Vagina (tissue), 2 donors: ENCODE measurements at regions not wholly inside any gene's neighbourhood (a gene's known extent, or its start where the extent isn't known, plus 50 kb on each side); places are given as distances from the start of the nearest gene placed in this dataset.
A peak's percentile ranks its signal among the peaks of the same experiment; 100 is the strongest.

ENCODE experiments used
- DNase-seq, 2 donors: peaks; one replicate each; pipeline ENCODE4 v3.0.0-alpha.2; 2017; ENCODE audit errors: extremely low spot score in 2 of 2
- H3K27ac ChIP-seq: fragments of 200-600 bp; sonication (generic); one replicate; pipeline ENCODE4 v1.5.1; 2019
- H3K27me3 ChIP-seq: fragments of 200-600 bp; sonication (generic); one replicate; pipeline ENCODE4 v1.5.1; 2019
- H3K36me3 ChIP-seq, 2 donors: fragments of 200-600 bp; sonication (generic); one replicate each; pipeline ENCODE4 v1.5.1; 2017 to 2019
- H3K4me1 ChIP-seq: fragments of 200-600 bp; sonication (generic); one replicate; pipeline ENCODE4 v1.5.1; 2019
- H3K4me3 ChIP-seq, 2 donors: fragments of 200-600 bp; sonication (generic); 1 replicate in 1 of 2; 2 replicates in 1 of 2; pipeline ENCODE4 v1.5.1; 2016 to 2019
- H3K9me3 ChIP-seq: fragments of 200-600 bp; sonication (generic); one replicate; pipeline ENCODE4 v1.5.1; 2019
- POLR2A ChIP-seq, 2 donors: fragments of 450-650 bp; IDR thresholded peaks; one replicate each; pipeline ENCODE4 v1.6.1; 2017; ENCODE audit warnings: antibody characterized with exemption in 2 of 2, mild to moderate bottlenecking in 2 of 2, moderate library complexity in 2 of 2
- POLR2AphosphoS5 ChIP-seq, 2 donors: sonication (generic); formaldehyde crosslinking; IDR thresholded peaks; one replicate each; pipeline ENCODE4 v1.9.0; 2017; ENCODE audit warnings: antibody characterized with exemption in 2 of 2, mild to moderate bottlenecking in 2 of 2, low read depth in 1 of 2; ENCODE audit not compliant: insufficient read depth in 1 of 2
- intact Hi-C: fragments of 100-400 bp; cut with DNase I; formaldehyde crosslinking; loops from one replicate; pipeline ENCODE4 v1.15.1; 2023
- TF ChIP-seq, protein P1 (sequence below), 3 experiments: fragments of 450-650 bp in 2 of 3; fragments of 200-600 bp in 1 of 3; sonication (generic) in 1 of 3; IDR thresholded peaks; one replicate each; pipeline ENCODE4 v1.5.1; 2017 to 2019; ENCODE audit warnings: antibody characterized with exemption in 3 of 3, mild to moderate bottlenecking in 2 of 3, moderate library complexity in 2 of 3

DNA sequence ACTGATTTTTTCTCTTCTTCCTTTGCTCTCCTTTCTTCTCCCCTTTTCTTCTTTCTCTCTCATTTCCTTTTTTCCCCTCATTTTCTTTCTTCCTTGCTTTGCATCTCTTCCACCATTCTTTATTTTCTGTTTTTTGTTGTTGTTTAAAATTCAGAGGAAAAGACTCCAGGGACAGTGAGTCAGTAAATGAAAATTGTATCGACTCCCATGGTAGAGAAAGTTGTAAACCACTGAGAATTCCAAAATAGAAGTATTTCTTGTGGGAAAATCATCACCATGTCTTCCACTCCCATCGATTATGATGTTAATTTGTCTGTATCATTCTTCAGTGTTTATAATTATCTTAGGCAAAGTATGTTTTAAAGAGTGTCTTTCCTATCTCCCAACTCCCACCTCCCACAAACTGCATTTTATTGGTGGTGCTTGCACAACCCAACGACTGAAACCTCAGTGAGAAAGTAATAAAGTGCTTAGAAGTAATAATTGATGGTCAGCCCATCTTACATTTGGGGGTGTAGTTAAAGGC, 134.3 kb downstream of the IRS1 start:
- intact Hi-C loops, result loop anchor here (10.0 kb wide), 1 partner anchor 129 kb away; the partner anchor contains the start of gene IRS1
- Histone ChIP-seq H3K4me1 (peaks cover 17% of the 10 kb centered on the region), H3K9me3 (no peaks in the 10 kb centered on the region), H3K27ac (no peak overlapping the region), H3K36me3 (no peaks in the 10 kb centered on the region), H3K4me3 (no peak overlapping the region), H3K27me3 (no peaks in the 10 kb centered on the region)
- DNase-seq, result no peak
- TF ChIP-seq POLR2AphosphoS5 (IDR thresholded peaks at IDR 0.05; ENCODE audit: insufficient read depth in 1 of 2, low read depth in 1 of 2) (no peak), POLR2A (IDR thresholded peaks at IDR 0.05) (no peak)
- TF ChIP-seq, protein P1, sequence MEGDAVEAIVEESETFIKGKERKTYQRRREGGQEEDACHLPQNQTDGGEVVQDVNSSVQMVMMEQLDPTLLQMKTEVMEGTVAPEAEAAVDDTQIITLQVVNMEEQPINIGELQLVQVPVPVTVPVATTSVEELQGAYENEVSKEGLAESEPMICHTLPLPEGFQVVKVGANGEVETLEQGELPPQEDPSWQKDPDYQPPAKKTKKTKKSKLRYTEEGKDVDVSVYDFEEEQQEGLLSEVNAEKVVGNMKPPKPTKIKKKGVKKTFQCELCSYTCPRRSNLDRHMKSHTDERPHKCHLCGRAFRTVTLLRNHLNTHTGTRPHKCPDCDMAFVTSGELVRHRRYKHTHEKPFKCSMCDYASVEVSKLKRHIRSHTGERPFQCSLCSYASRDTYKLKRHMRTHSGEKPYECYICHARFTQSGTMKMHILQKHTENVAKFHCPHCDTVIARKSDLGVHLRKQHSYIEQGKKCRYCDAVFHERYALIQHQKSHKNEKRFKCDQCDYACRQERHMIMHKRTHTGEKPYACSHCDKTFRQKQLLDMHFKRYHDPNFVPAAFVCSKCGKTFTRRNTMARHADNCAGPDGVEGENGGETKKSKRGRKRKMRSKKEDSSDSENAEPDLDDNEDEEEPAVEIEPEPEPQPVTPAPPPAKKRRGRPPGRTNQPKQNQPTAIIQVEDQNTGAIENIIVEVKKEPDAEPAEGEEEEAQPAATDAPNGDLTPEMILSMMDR (IDR thresholded peaks at IDR 0.05), result no peak

DNA sequence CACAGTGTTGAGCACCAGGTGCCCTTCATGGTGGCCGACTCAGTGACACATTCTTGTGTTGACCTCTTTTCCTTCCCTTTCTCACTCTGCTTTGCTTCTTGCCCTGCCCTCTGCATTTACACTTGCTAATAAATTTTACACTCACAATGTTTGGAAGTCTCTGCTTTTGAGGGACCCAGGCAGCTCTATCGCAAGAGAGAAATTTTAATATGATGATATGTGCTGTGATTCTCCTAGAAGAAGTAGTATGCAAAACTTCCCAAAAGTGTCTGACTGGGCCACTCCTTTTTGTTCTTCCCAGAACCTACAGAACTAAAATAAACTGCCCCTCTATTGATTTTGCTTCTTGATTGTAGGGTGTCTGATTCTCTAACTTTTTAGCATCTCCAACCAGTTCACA, 135.0 kb downstream of the IRS1 start:
- Histone ChIP-seq H3K4me3 (no peak overlapping the region), H3K4me1 (peaks cover 15% of the 10 kb centered on the region), H3K36me3 (no peaks in the 10 kb centered on the region), H3K27ac (no peak overlapping the region), H3K9me3 (no peaks in the 10 kb centered on the region), H3K27me3 (no peaks in the 10 kb centered on the region)
- TF ChIP-seq POLR2AphosphoS5 (IDR thresholded peaks at IDR 0.05; ENCODE audit: insufficient read depth in 1 of 2, low read depth in 1 of 2) (no peak), POLR2A (IDR thresholded peaks at IDR 0.05) (no peak)
- TF ChIP-seq, protein P1 (IDR thresholded peaks at IDR 0.05), result no peak
- intact Hi-C loops, result loop anchor here (10.0 kb wide), 1 partner anchor 130 kb away; the partner anchor contains the start of gene IRS1
- DNase-seq, result no peak

DNA sequence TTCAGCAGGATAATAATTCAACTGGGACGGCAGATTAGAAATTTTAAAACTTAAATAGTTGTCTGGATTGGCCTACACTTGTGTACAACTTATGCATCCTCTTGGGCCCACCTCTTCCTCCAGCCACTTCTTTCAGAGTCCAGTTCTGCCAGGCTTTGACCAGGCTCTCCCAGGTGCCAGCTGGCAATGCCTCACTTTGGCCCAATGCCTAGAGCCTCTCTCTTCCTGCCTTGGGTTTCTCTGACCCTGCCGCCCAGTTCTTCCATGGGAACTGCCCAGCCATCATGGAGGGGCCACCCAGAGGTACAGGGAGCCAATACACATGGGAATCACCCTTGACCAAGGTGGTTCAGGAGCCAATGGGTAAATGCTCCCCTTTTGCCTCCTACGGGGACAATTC, 135.5 kb downstream of the IRS1 start:
- Histone ChIP-seq H3K4me3 (no peak overlapping the region), H3K36me3 (no peaks in the 10 kb centered on the region), H3K9me3 (no peaks in the 10 kb centered on the region), H3K4me1 (peaks cover 19% of the 10 kb centered on the region), H3K27ac (no peak overlapping the region), H3K27me3 (no peaks in the 10 kb centered on the region)
- DNase-seq, result no peak
- TF ChIP-seq POLR2A (IDR thresholded peaks at IDR 0.05), result no peak
- no peak for TF ChIP-seq POLR2AphosphoS5 (IDR thresholded peaks at IDR 0.05; ENCODE audit: insufficient read depth in 1 of 2, low read depth in 1 of 2)
- TF ChIP-seq, protein P1 (IDR thresholded peaks at IDR 0.05), result no peak
- intact Hi-C loops, result loop anchor here (10.0 kb wide), 1 partner anchor 131 kb away; the partner anchor contains the start of gene IRS1

DNA sequence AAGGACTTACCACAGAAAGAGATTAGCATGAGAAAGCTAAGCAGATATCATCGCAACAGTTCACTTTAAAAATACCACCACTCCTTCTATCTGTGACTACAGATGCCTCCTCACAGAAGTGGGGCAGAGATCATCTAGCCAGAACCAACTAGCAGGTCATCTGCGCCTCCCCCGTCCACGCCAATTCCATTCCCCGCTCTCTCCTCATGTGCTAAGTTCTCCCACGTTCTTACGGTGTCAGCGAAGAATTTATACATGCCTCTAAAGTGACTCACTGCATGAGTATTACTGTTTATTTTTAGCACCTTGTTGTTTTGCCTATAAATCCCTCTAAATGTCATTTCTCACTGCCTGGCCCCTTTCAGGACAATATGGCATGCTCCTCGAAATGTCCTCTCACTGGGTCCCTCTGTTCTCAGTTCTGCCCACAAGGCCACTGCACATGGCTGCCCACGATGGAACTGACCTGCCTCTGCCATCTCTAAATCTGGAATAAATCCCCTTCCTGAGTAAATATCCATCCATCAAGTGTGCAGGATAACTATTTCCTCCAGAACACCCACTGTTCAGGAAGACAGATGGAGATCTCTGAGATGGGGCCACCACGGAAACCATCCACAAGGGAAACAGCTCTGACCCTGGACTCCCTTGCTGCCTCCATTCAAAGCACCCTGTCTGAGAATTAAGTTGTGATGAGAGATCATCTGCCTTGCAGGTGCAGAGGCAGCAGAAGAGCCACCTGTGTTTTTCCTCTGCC, 137.7 kb downstream of the IRS1 start:
- intact Hi-C loops, result loop anchor here (10.0 kb wide), 1 partner anchor 133 kb away; the partner anchor contains the start of gene IRS1
- no peaks in the 10 kb centered on the region for H3K36me3 ChIP-seq
- DNase-seq, result no peak
- no peak overlapping the region for H3K4me3 ChIP-seq
- no peaks in the 10 kb centered on the region for H3K27me3 ChIP-seq
- H3K27ac ChIP-seq, result peak overlapping the region; percentile 69
- TF ChIP-seq POLR2AphosphoS5 (IDR thresholded peaks at IDR 0.05; ENCODE audit: insufficient read depth in 1 of 2, low read depth in 1 of 2), result peak; percentile 31 to 54
- no peak for TF ChIP-seq POLR2A (IDR thresholded peaks at IDR 0.05)
- H3K9me3 ChIP-seq, result no peaks in the 10 kb centered on the region
- peaks cover 23% of the 10 kb centered on the region for H3K4me1 ChIP-seq

DNA sequence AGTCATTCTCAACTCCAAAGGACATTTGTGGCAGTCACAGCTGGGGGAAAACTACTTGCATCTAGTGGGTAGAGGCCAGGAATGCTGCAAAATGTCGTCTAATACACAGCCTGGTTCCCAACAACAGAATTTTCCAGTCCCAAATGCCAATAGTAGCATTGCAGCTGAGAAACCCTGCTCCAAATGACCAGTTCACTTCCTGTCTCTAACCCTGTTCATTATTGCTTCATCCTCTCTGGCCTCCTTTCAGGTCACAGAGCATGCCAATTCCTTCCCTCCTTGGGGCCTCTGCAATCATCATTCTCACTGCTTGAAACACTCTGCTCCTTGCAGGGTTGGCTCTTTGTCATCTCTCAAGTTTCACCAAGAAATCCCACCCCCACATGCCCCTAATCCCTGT, 139.1 kb downstream of the IRS1 start:
- Histone ChIP-seq H3K4me3 (no peak overlapping the region), H3K36me3 (no peaks in the 10 kb centered on the region), H3K9me3 (no peaks in the 10 kb centered on the region), H3K27ac (peak overlapping the region; percentile 1), H3K27me3 (no peaks in the 10 kb centered on the region), H3K4me1 (peaks cover 29% of the 10 kb centered on the region)
- intact Hi-C loops, result loop anchor here (10.0 kb wide), 1 partner anchor 134 kb away; the partner anchor contains the start of gene IRS1
- TF ChIP-seq, protein P1 (IDR thresholded peaks at IDR 0.05), result no peak
- TF ChIP-seq POLR2AphosphoS5 (IDR thresholded peaks at IDR 0.05; ENCODE audit: insufficient read depth in 1 of 2, low read depth in 1 of 2), result peak in 1 of 2 donors; percentile 50
- DNase-seq, result peak in 1 of 2 donors; percentile 95
